Activated CD8-positive, alpha-beta memory T cell treated with anti-CD3 and anti-CD28 coated beads, Interleukin-2, amount 10 ng/mL, durations not matched to agents 7 days and 5 days (primary cell): ENCODE measurements at regions not wholly inside any gene's neighbourhood (a gene's known extent, or its start where the extent isn't known, plus 50 kb on each side); places are given as distances from the start of the nearest gene placed in this dataset.
"Not testable (repeated sequence)": the region's sequence is repeated elsewhere in the genome, so short reads cannot be mapped to it uniquely, and the experiment has no call there.

Experiments used
- ATAC-seq: fragments of 150-1000 bp; cut with Tn5 transposase; one replicate; pipeline ENCODE4 v1.10.0; 2021; ENCODE audit warnings: moderate library complexity
- CTCF ChIA-PET: fragments of 350-600 bp; sonication (Branson Sonifier 250); formaldehyde crosslinking; loops from one replicate; lab custom pipeline; 2021; ENCODE audit warnings: antibody characterized with exemption; lab: Charles Lee
- DNase-seq: peaks from one replicate; pipeline ENCODE4 v3.0.0-alpha.2; 2020
- H3K27ac Mint-ChIP-seq: one replicate; pipeline ENCODE4 v1.8.0; 2021; ENCODE audit warnings: mild to moderate bottlenecking, mixed read lengths
- H3K27me3 Mint-ChIP-seq: one replicate; pipeline ENCODE4 v1.8.0; 2021; ENCODE audit warnings: mixed read lengths
- H3K36me3 Mint-ChIP-seq: one replicate; pipeline ENCODE4 v1.8.0; 2021; ENCODE audit warnings: mild to moderate bottlenecking, mixed read lengths
- H3K4me1 Mint-ChIP-seq: one replicate; pipeline ENCODE4 v1.8.0; 2021; ENCODE audit warnings: mixed read lengths
- H3K4me3 Mint-ChIP-seq: one replicate; pipeline ENCODE4 v1.8.0; 2021; ENCODE audit warnings: mild to moderate bottlenecking, moderate library complexity, mixed read lengths
- H3K9me3 Mint-ChIP-seq: one replicate; pipeline ENCODE4 v1.8.0; 2022; ENCODE audit warnings: low read depth, mixed read lengths

- CTCF ChIA-PET, H3K27ac Mint-ChIP-seq, ATAC-seq, DNase-seq, H3K36me3 Mint-ChIP-seq, H3K4me3 Mint-ChIP-seq, H3K4me1 Mint-ChIP-seq: not testable (repeated sequence)
- Mint-ChIP-seq H3K9me3 (peaks cover 14% of the 10 kb centered on the region), H3K27me3 (peaks cover 12% of the 10 kb centered on the region)
Measured at GRCh38 chr10:77740396-77740795, 102.8 kb upstream of the KCNMA1 start.

GRCh38 chr10:77738496-77739158 lies 101.0 kb upstream of the KCNMA1 start:
- no peak overlapping the region for H3K27ac Mint-ChIP-seq
- peaks cover 14% of the 10 kb centered on the region for H3K9me3 Mint-ChIP-seq
- DNase-seq (no peak), ATAC-seq (no peak)
- peaks cover 13% of the 10 kb centered on the region for H3K27me3 Mint-ChIP-seq
- H3K4me3 Mint-ChIP-seq, result no peak overlapping the region
- no peaks in the 10 kb centered on the region for H3K36me3 Mint-ChIP-seq
- CTCF ChIA-PET, result no interaction called here
- no peaks in the 10 kb centered on the region for H3K4me1 Mint-ChIP-seq

- no peaks in the 10 kb centered on the region for H3K4me1 Mint-ChIP-seq
- no peak overlapping the region for H3K27ac Mint-ChIP-seq
- CTCF ChIA-PET, result interaction anchor here (0.6 kb wide), 1 partner anchor 1684 kb away, joined by 3 read pairs; no protein-coding TSS in a partner anchor
- ATAC-seq, result no peak
- DNase-seq, result no peak
- peaks cover 14% of the 10 kb centered on the region for H3K9me3 Mint-ChIP-seq
- H3K4me3 Mint-ChIP-seq, result no peak overlapping the region
- peaks cover 13% of the 10 kb centered on the region for H3K27me3 Mint-ChIP-seq
- H3K36me3 Mint-ChIP-seq, result no peaks in the 10 kb centered on the region
Measured at GRCh38 chr10:77737608-77738007, 100.0 kb upstream of the KCNMA1 start.

GRCh38 chr10:77735136-77735535 lies 97.5 kb upstream of the KCNMA1 start:
- CTCF ChIA-PET, result interaction anchor here (0.7 to 1.5 kb wide), 2 partner anchors 15 to 24 kb away, joined by 3 to 4 read pairs; no protein-coding TSS in a partner anchor
- H3K4me1 Mint-ChIP-seq, H3K4me3 Mint-ChIP-seq, H3K36me3 Mint-ChIP-seq, DNase-seq, ATAC-seq, H3K27me3 Mint-ChIP-seq, H3K27ac Mint-ChIP-seq: not testable (repeated sequence)
- H3K9me3 Mint-ChIP-seq, result peaks cover 14% of the 10 kb centered on the region

GRCh38 chr10:77732213-77733003 lies 94.8 kb upstream of the KCNMA1 start:
- Mint-ChIP-seq H3K4me1 (no peaks in the 10 kb centered on the region), H3K27me3 (peaks cover 13% of the 10 kb centered on the region), H3K36me3 (no peaks in the 10 kb centered on the region), H3K9me3 (peaks cover 7% of the 10 kb centered on the region), H3K27ac (no peak overlapping the region), H3K4me3 (no peak overlapping the region)
- DNase-seq (no peak), ATAC-seq (no peak)
- CTCF ChIA-PET, result no interaction called here

DNA sequence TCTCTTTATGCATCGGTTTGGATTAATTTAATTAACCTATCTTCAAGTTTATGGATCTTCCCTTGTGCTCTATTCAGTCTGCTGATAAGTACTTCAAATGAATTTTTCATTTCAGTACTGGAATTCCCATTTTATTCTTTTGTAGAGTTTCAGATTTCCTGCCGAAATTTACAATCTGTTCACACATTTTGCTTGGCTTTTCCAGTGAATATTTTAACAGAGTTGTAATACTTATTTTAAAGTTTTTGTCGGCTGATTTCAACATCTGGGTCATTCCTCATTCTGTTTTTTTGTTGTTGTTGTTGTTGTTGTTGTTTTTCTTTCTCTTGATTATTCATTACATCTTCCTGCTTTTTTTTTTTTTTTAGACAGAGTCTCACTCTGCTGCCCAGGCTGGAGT lies 89.9 kb upstream of the KCNMA1 start:
- no peak for ATAC-seq
- Mint-ChIP-seq H3K9me3 (no peaks in the 10 kb centered on the region), H3K27ac (no peak overlapping the region), H3K27me3 (peaks cover 12% of the 10 kb centered on the region), H3K36me3 (no peaks in the 10 kb centered on the region), H3K4me1 (no peaks in the 10 kb centered on the region), H3K4me3 (no peak overlapping the region)
- CTCF ChIA-PET, result no interaction called here
- no peak for DNase-seq

DNA sequence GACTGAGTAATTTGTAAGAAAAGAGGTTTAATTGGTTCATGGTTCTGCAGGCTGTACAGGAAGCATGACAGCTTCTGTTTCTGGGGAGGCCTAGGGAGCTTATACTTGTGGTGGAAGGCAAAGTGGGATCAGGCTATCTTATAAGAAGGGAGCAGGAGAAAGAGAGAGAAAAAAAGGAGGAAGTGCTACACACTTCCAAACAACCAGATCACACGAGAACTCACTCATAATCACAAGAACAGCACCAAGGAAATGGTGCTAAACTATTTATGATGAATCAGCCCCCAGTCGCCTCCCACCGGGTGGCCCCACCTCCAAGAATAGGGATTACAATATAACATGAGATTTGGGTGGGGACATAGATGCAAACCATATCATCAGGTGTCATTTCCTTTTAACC lies 89.1 kb upstream of the KCNMA1 start:
- no peaks in the 10 kb centered on the region for H3K4me1 Mint-ChIP-seq

DNA sequence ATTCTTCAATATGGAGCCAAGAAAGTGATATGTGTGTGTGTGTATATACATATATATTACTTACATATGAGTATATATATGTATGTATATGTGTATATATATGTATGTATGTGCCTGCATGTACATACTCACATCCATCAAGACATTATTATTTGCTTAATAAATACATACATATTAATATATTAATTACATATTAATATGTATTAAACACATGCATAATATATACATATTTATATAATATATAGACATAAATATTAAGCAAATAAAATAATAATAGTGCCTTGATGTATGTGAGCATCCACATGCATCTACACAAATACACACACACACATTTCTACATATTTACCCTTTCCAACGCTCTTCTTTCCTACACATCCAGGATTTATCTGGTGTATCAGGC lies 88.7 kb upstream of the KCNMA1 start:
- CTCF ChIA-PET, result no interaction called here
- Mint-ChIP-seq H3K27me3 (peaks cover 12% of the 10 kb centered on the region), H3K4me1 (no peaks in the 10 kb centered on the region), H3K27ac (no peak overlapping the region), H3K4me3 (no peak overlapping the region), H3K9me3 (no peaks in the 10 kb centered on the region), H3K36me3 (no peaks in the 10 kb centered on the region)
- DNase-seq, result no peak
- ATAC-seq, result no peak

More for the DNA sequence above, 89.1 kb upstream of the KCNMA1 start:
- Mint-ChIP-seq H3K27me3 (peaks cover 12% of the 10 kb centered on the region), H3K36me3 (no peaks in the 10 kb centered on the region), H3K9me3 (no peaks in the 10 kb centered on the region), H3K4me3 (no peak overlapping the region), H3K27ac (no peak overlapping the region)
- DNase-seq (no peak), ATAC-seq (no peak)
- CTCF ChIA-PET, result no interaction called here

DNA sequence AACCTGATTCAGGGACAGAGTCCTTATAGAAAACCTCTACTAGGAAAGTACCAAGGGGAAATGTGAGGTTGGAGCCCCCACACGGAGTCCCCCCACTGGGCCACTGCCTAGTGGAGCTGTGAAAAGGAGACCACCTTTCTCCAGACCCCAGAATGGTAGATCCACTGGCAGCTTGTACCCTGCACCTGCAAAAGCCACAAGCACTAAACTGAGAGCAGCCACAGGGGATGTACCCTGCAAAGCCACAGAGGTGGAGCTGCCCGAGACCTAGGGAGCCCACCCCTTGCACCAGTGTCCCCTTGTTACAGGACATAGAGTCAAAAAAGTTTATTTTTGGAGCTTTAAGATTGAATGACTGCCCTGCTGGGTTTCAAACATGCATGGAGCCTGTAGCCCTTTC lies 87.2 kb upstream of the KCNMA1 start:
- DNase-seq (no peak), ATAC-seq (no peak)
- peaks cover 12% of the 10 kb centered on the region for H3K27me3 Mint-ChIP-seq
- CTCF ChIA-PET, result interaction anchor here (1.2 to 3.7 kb wide), 3 partner anchors 13 to 122 kb away, joined by 3 to 17 read pairs (median 4); no protein-coding TSS in a partner anchor
- H3K27ac Mint-ChIP-seq, result no peak overlapping the region
- no peak overlapping the region for H3K4me3 Mint-ChIP-seq
- no peaks in the 10 kb centered on the region for H3K9me3 Mint-ChIP-seq
- H3K36me3 Mint-ChIP-seq, result no peaks in the 10 kb centered on the region
- no peaks in the 10 kb centered on the region for H3K4me1 Mint-ChIP-seq

- H3K4me3 Mint-ChIP-seq, result no peak overlapping the region
- DNase-seq (no peak), ATAC-seq (no peak)
- H3K9me3 Mint-ChIP-seq, result no peaks in the 10 kb centered on the region
- peaks cover 13% of the 10 kb centered on the region for H3K27me3 Mint-ChIP-seq
- H3K4me1 Mint-ChIP-seq, result peaks cover 2% of the 10 kb centered on the region
- no peak overlapping the region for H3K27ac Mint-ChIP-seq
- no peaks in the 10 kb centered on the region for H3K36me3 Mint-ChIP-seq
- CTCF ChIA-PET, result interaction anchor here (0.9 to 3.7 kb wide), 5 partner anchors 12 to 215 kb away, joined by 3 to 17 read pairs (median 4); no protein-coding TSS in a partner anchor
Measured at GRCh38 chr10:77723376-77723775, 85.8 kb upstream of the KCNMA1 start.

- CTCF ChIA-PET, result interaction anchor here (0.9 to 3.7 kb wide), 4 partner anchors 11 to 215 kb away, joined by 3 to 17 read pairs (median 4); no protein-coding TSS in a partner anchor
- not testable (repeated sequence) for H3K4me1 Mint-ChIP-seq, H3K27ac Mint-ChIP-seq, H3K9me3 Mint-ChIP-seq, ATAC-seq, DNase-seq, H3K4me3 Mint-ChIP-seq, H3K36me3 Mint-ChIP-seq
- H3K27me3 Mint-ChIP-seq, result peaks cover 13% of the 10 kb centered on the region
Measured at GRCh38 chr10:77722956-77723355, 85.3 kb upstream of the KCNMA1 start.

GRCh38 chr10:77721815-77722214 lies 84.2 kb upstream of the KCNMA1 start:
- peaks cover 2% of the 10 kb centered on the region for H3K4me1 Mint-ChIP-seq
- CTCF ChIA-PET, result interaction anchor here (2.2 to 3.7 kb wide), 2 partner anchors 10 to 116 kb away, joined by 6 to 17 read pairs; no protein-coding TSS in a partner anchor

DNA sequence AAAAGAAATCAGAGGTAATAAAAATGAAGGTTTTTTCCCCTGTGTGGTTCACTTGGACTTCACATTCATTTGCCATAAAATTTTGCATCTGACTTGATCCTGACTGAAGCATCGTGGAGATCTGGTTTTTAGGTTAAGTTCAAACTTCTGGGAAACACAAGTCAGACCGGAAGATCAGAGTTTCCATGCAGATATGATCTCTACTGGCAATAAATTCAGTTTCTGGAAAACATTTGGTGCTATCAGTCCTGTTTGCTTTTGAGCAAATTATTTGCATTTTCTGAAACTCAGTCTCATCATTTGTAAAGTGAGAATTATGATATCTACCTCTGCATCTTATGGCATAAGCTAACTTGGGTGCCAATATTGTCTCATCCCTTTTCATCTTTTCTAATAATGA lies 81.3 kb upstream of the KCNMA1 start:
- H3K4me1 Mint-ChIP-seq, result peaks cover 2% of the 10 kb centered on the region
- H3K36me3 Mint-ChIP-seq, result no peaks in the 10 kb centered on the region
- no peak overlapping the region for H3K27ac Mint-ChIP-seq
- CTCF ChIA-PET, result interaction anchor here (0.8 to 1.9 kb wide), 4 partner anchors 19 to 128 kb away, joined by 3 to 11 read pairs (median 4); no protein-coding TSS in a partner anchor
- no peaks in the 10 kb centered on the region for H3K9me3 Mint-ChIP-seq
- DNase-seq (no peak), ATAC-seq (no peak)
- H3K27me3 Mint-ChIP-seq, result peaks cover 32% of the 10 kb centered on the region
- no peak overlapping the region for H3K4me3 Mint-ChIP-seq

More at GRCh38 chr10:77721815-77722214, 84.2 kb upstream of the KCNMA1 start:
- Mint-ChIP-seq H3K36me3 (no peaks in the 10 kb centered on the region), H3K27ac (no peak overlapping the region), H3K9me3 (no peaks in the 10 kb centered on the region), H3K27me3 (peaks cover 18% of the 10 kb centered on the region), H3K4me3 (no peak overlapping the region)
- ATAC-seq (no peak), DNase-seq (no peak)
